A549 (cell line): ENCODE measurements at regions not wholly inside any gene's neighbourhood (a gene's known extent, or its start where the extent isn't known, plus 50 kb on each side); places are given as distances from the start of the nearest gene placed in this dataset.

Experiments used
- ATAC-seq, 2 experiments: fragments of 200-7000 bp in 1 of 2; fragments of >200 bp in 1 of 2; cut with Nextera tagmentation in 1 of 2; cut with Tn5 transposase in 1 of 2; 3 replicates each; pipeline versions ENCODE4 v1.8.0 to v1.9.1; 2018 to 2020; ENCODE audit warnings: mild to moderate bottlenecking in 1 of 2, moderate library complexity in 1 of 2
- CTCF ChIA-PET: fragments of 300-600 bp; sonication (Branson Sonifier 250); formaldehyde crosslinking; extraction: SDS; loops from one replicate; lab custom pipeline; 2021; ENCODE audit warnings: antibody characterized with exemption, inconsistent platforms; lab: Yijun Ruan, JAX
- POLR2A ChIA-PET: fragments of 350-600 bp; formaldehyde crosslinking; extraction: SDS; loops from one replicate; lab custom pipeline; 2021; ENCODE audit warnings: antibody characterized with exemption, inconsistent platforms; lab: Yijun Ruan, JAX
- DNase-seq, 2 experiments: peaks; one replicate each; pipeline versions ENCODE4 v3.0.0 to v3.0.0-alpha.2; 2011 to 2016; ENCODE audit warnings: low read depth in 1 of 2, low spot score in 1 of 2
- FAIRE-seq: peaks from 2 replicates; lab custom pipeline; 2011; peaks lifted over from hg19 to GRCh38; lab: Jason Lieb, UNC
- H3K27ac ChIP-seq, 2 experiments: fragments of >200 bp; sonication (Bioruptor Twin); formaldehyde crosslinking; 3 replicates each; pipeline ENCODE4 v1.5.1; 2016 to 2017
- H3K4me1 ChIP-seq: fragments of >200 bp; sonication (Bioruptor Twin); formaldehyde crosslinking; 3 replicates; pipeline ENCODE4 v1.6.1; 2016
- H3K4me2 ChIP-seq: fragments of >200 bp; sonication (Bioruptor Twin); formaldehyde crosslinking; 3 replicates; pipeline ENCODE4 v1.6.1; 2016
- H3K4me3 ChIP-seq: fragments of >200 bp; sonication (Bioruptor Twin); formaldehyde crosslinking; 3 replicates; pipeline ENCODE4 v1.5.1; 2016
- H3K9me3 ChIP-seq: fragments of >200 bp; sonication (Bioruptor Twin); formaldehyde crosslinking; 3 replicates; pipeline ENCODE4 v1.6.1; 2016
- BHLHE40 ChIP-seq: IDR thresholded peaks from 2 replicates; pipeline ENCODE4 v1.6.1; 2012; ENCODE audit warnings: low read depth, low read length, inconsistent platforms
- CBX2 ChIP-seq: fragments of 200-600 bp; sonication (generic); IDR thresholded peaks from 2 replicates; pipeline ENCODE4 v1.6.1; 2016; ENCODE audit warnings: low read depth, mild to moderate bottlenecking, borderline replicate concordance
- CEBPB ChIP-seq, 2 experiments: fragments of >200 bp in 1 of 2; sonication (Bioruptor Twin) in 1 of 2; formaldehyde crosslinking in 1 of 2; IDR thresholded peaks; 2 replicates each; pipeline ENCODE4 v1.6.1; 2012 to 2016
- CHD2 ChIP-seq: fragments of 150-350 bp; IDR thresholded peaks from 2 replicates; pipeline ENCODE4 v1.6.1; 2014; ENCODE audit warnings: low read length; ENCODE audit not compliant: partially characterized antibody
- EP300 ChIP-seq, 2 experiments: fragments of >200 bp; sonication (Bioruptor Twin); formaldehyde crosslinking; IDR thresholded peaks; 2 replicates in 1 of 2; 3 replicates in 1 of 2; pipeline ENCODE4 v1.6.1; 2016 to 2017
- FOXS1 ChIP-seq: fragments of 250-450 bp; sonication (Bioruptor Pico); IDR thresholded peaks from 2 replicates; pipeline ENCODE4 v1.5.0; 2020; ENCODE audit warnings: mild to moderate bottlenecking, moderate library complexity
- HDAC2 ChIP-seq: fragments of 200-600 bp; sonication (generic); IDR thresholded peaks from 2 replicates; pipeline ENCODE4 v1.6.1; 2016
- NFE2L2 ChIP-seq: fragments of 150-350 bp; conservative IDR thresholded peaks from 2 replicates; pipeline ENCODE4 v1.6.1; 2014; ENCODE audit warnings: low read length
- POLR2A ChIP-seq: IDR thresholded peaks from 2 replicates; pipeline ENCODE4 v1.6.1; 2012; ENCODE audit warnings: mild to moderate bottlenecking, low read length
- RCOR1 ChIP-seq: fragments of 150-350 bp; IDR thresholded peaks from 2 replicates; pipeline ENCODE4 v1.6.1; 2014; ENCODE audit warnings: antibody characterized with exemption, low read length, low read depth
- RFX5 ChIP-seq: fragments of 450-650 bp; IDR thresholded peaks from 2 replicates; pipeline ENCODE4 v1.7.1; 2014; ENCODE audit warnings: antibody characterized with exemption, mild to moderate bottlenecking, moderate library complexity
- SMC3 ChIP-seq: fragments of >200 bp; sonication (Bioruptor Twin); formaldehyde crosslinking; IDR thresholded peaks from 3 replicates; pipeline ENCODE4 v1.6.1; 2018; ENCODE audit warnings: inconsistent platforms
- SREBF2 ChIP-seq: fragments of 450-650 bp; IDR thresholded peaks from 2 replicates; pipeline ENCODE4 v1.6.1; 2014; ENCODE audit warnings: mild to moderate bottlenecking, moderate library complexity
- TP53 ChIP-seq: fragments of 250-450 bp; sonication (Bioruptor Pico); IDR thresholded peaks from 2 replicates; pipeline ENCODE4 v1.5.0; 2021; ENCODE audit warnings: mild to moderate bottlenecking, moderate library complexity
- ZNF302 ChIP-seq: fragments of 250-450 bp; sonication (Bioruptor Pico); IDR thresholded peaks from 2 replicates; pipeline ENCODE4 v1.9.0; 2021; ENCODE audit warnings: inconsistent platforms, mild to moderate bottlenecking, moderate library complexity
- WGBS: methylation state at CpG from one replicate; pipeline ENCODE4 v1.1.6; 2017; ENCODE audit errors: missing lambda C conversion rate; 5-methylcytosine and 5-hydroxymethylcytosine counted together
- TF ChIP-seq, protein P1 (sequence below): fragments of 450-650 bp; IDR thresholded peaks from 2 replicates; pipeline ENCODE4 v1.6.1; 2014; ENCODE audit warnings: antibody characterized with exemption
- TF ChIP-seq, protein P2 (sequence below): fragments of 200-600 bp; sonication (generic); IDR thresholded peaks from 2 replicates; pipeline ENCODE4 v1.6.1; 2016; ENCODE audit warnings: antibody characterized with exemption, mild to moderate bottlenecking, moderate library complexity
- TF ChIP-seq, protein P3 (sequence below): fragments of >200 bp; sonication (Bioruptor Twin); formaldehyde crosslinking; IDR thresholded peaks from 3 replicates; pipeline ENCODE4 v1.5.1; 2016
- TF ChIP-seq, protein P4 (sequence below): fragments of 150-350 bp; IDR thresholded peaks from 2 replicates; pipeline ENCODE4 v1.6.1; 2014; ENCODE audit warnings: low read depth, mild to moderate bottlenecking, low read length
- TF ChIP-seq, protein P5 (sequence below): fragments of 250-450 bp; sonication (Bioruptor Pico); IDR thresholded peaks from 2 replicates; pipeline ENCODE4 v1.5.0; 2020; ENCODE audit warnings: low read depth, mild to moderate bottlenecking, moderate library complexity

DNA sequence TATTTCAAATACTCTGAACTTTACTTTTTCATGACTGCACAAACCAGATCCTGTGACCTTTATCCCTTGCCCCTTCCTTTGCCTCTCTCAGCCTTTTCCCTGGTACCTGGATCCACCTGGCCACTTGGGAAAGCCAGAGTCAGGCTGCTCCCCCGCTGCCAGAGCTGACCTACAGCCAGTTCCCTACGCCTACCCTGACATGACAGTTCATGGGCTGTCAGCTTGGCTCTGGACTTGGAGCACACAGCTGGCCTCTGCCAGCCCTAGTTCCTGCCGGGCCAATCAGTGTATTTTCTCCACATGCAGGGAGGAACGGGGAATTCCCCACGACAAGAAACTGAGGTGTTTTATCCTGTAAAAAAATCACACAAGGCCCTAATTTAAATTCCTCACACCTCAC, 382.6 kb downstream of the INSC start:
- TF ChIP-seq, protein P1, sequence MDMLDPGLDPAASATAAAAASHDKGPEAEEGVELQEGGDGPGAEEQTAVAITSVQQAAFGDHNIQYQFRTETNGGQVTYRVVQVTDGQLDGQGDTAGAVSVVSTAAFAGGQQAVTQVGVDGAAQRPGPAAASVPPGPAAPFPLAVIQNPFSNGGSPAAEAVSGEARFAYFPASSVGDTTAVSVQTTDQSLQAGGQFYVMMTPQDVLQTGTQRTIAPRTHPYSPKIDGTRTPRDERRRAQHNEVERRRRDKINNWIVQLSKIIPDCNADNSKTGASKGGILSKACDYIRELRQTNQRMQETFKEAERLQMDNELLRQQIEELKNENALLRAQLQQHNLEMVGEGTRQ, result no peak
- TF ChIP-seq, protein P2, sequence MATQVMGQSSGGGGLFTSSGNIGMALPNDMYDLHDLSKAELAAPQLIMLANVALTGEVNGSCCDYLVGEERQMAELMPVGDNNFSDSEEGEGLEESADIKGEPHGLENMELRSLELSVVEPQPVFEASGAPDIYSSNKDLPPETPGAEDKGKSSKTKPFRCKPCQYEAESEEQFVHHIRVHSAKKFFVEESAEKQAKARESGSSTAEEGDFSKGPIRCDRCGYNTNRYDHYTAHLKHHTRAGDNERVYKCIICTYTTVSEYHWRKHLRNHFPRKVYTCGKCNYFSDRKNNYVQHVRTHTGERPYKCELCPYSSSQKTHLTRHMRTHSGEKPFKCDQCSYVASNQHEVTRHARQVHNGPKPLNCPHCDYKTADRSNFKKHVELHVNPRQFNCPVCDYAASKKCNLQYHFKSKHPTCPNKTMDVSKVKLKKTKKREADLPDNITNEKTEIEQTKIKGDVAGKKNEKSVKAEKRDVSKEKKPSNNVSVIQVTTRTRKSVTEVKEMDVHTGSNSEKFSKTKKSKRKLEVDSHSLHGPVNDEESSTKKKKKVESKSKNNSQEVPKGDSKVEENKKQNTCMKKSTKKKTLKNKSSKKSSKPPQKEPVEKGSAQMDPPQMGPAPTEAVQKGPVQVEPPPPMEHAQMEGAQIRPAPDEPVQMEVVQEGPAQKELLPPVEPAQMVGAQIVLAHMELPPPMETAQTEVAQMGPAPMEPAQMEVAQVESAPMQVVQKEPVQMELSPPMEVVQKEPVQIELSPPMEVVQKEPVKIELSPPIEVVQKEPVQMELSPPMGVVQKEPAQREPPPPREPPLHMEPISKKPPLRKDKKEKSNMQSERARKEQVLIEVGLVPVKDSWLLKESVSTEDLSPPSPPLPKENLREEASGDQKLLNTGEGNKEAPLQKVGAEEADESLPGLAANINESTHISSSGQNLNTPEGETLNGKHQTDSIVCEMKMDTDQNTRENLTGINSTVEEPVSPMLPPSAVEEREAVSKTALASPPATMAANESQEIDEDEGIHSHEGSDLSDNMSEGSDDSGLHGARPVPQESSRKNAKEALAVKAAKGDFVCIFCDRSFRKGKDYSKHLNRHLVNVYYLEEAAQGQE, result no peak
- TF ChIP-seq, protein P3, sequence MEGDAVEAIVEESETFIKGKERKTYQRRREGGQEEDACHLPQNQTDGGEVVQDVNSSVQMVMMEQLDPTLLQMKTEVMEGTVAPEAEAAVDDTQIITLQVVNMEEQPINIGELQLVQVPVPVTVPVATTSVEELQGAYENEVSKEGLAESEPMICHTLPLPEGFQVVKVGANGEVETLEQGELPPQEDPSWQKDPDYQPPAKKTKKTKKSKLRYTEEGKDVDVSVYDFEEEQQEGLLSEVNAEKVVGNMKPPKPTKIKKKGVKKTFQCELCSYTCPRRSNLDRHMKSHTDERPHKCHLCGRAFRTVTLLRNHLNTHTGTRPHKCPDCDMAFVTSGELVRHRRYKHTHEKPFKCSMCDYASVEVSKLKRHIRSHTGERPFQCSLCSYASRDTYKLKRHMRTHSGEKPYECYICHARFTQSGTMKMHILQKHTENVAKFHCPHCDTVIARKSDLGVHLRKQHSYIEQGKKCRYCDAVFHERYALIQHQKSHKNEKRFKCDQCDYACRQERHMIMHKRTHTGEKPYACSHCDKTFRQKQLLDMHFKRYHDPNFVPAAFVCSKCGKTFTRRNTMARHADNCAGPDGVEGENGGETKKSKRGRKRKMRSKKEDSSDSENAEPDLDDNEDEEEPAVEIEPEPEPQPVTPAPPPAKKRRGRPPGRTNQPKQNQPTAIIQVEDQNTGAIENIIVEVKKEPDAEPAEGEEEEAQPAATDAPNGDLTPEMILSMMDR, result no peak
- TF ChIP-seq CHD2 (no peak), RCOR1 (no peak), CEBPB (IDR thresholded peaks at IDR 0.05) (no peak), CBX2 (no peak), SREBF2 (no peak)
- H3K9me3 ChIP-seq, result no peaks in the 10 kb centered on the region
- ATAC-seq (no peak), DNase-seq (no peak), FAIRE-seq (no peak)
- H3K27ac ChIP-seq, result no peak overlapping the region
- WGBS, result 14% methylated on average over 5 of the region's 5 CpGs
- no peaks in the 10 kb centered on the region for H3K4me1 ChIP-seq
- ChIA-PET CTCF (no interaction called here), POLR2A (no interaction called here)
- no peak overlapping the region for H3K4me3 ChIP-seq
- H3K4me2 ChIP-seq, result no peak overlapping the region

DNA sequence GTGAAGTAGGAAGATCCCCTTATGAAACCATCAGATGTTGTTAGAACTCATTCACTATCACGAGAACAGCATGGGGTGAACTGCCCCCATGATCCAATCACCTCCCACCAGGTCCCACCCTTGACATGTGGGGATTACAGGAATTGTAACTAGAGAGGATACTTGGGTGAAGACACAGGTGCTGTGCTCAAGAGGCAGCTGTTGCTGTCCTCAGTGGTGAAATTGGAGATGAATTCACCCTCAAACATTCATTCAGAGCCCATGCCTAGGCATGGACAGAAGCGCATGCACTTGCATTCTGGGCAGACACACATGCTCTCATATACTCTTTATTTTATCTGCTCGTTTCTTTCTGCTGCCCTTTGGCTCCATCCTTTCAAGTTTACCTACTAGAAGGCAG, 385.0 kb downstream of the INSC start:
- POLR2A ChIA-PET, result no interaction called here
- DNase-seq (no peak), ATAC-seq (no peak), FAIRE-seq (no peak)
- Histone ChIP-seq H3K4me2 (no peak overlapping the region), H3K27ac (no peak overlapping the region), H3K9me3 (no peaks in the 10 kb centered on the region), H3K4me1 (no peaks in the 10 kb centered on the region), H3K4me3 (no peak overlapping the region)
- no peak for TF ChIP-seq SMC3
- no peak for TF ChIP-seq TP53 (CRISPR knock-in tag)
- no peak for TF ChIP-seq HDAC2
- TF ChIP-seq, protein P4, sequence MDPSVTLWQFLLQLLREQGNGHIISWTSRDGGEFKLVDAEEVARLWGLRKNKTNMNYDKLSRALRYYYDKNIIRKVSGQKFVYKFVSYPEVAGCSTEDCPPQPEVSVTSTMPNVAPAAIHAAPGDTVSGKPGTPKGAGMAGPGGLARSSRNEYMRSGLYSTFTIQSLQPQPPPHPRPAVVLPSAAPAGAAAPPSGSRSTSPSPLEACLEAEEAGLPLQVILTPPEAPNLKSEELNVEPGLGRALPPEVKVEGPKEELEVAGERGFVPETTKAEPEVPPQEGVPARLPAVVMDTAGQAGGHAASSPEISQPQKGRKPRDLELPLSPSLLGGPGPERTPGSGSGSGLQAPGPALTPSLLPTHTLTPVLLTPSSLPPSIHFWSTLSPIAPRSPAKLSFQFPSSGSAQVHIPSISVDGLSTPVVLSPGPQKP, result no peak
- 32% methylated on average over 3 of the region's 3 CpGs for WGBS
- CTCF ChIA-PET, result no interaction called here

DNA sequence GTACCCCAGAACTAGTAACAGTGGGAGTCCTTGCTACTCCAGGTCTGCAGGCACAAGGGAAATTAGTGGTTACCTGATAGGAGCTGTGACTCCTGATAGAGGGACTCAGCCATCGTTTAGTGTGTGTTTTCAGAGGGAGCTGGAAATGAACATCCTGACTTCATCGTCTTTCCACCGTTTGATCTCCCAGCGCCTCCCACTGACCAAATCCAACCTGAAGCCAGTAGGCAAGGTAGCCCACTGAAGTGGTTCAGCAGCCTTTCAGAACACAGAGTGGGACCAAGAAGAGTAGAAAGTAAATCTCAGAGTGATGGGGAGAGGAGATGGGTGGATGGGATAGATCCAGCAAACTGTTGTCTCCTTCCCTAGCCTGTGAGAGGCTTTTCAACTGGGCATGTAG, 385.9 kb downstream of the INSC start:
- TF ChIP-seq, protein P5, sequence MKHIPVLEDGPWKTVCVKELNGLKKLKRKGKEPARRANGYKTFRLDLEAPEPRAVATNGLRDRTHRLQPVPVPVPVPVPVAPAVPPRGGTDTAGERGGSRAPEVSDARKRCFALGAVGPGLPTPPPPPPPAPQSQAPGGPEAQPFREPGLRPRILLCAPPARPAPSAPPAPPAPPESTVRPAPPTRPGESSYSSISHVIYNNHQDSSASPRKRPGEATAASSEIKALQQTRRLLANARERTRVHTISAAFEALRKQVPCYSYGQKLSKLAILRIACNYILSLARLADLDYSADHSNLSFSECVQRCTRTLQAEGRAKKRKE (CRISPR knock-in tag), result no peak
- TF ChIP-seq RFX5 (no peak), POLR2A (no peak), NFE2L2 (no peak), BHLHE40 (no peak), ZNF302 (CRISPR knock-in tag) (no peak), EP300 (IDR thresholded peaks at IDR 0.05) (no peak), FOXS1 (CRISPR knock-in tag) (no peak)
- FAIRE-seq (no peak), DNase-seq (no peak), ATAC-seq (no peak)
- Histone ChIP-seq H3K4me1 (no peaks in the 10 kb centered on the region), H3K9me3 (no peaks in the 10 kb centered on the region), H3K4me2 (no peak overlapping the region), H3K4me3 (no peak overlapping the region), H3K27ac (no peak overlapping the region)
- ChIA-PET POLR2A (no interaction called here), CTCF (interaction anchor here (0.7 kb wide), 1 partner anchor 8 kb away, joined by 3 read pairs; no protein-coding TSS in a partner anchor)
- 11% methylated on average over 4 of the region's 4 CpGs for WGBS
